CD4-positive, alpha-beta T cell treated with Interleukin-6 at 100 ng/mL for 8 hours (primary cell): ENCODE measurements at regions not wholly inside any gene's neighbourhood (a gene's known extent, or its start where the extent isn't known, plus 50 kb on each side); places are given as distances from the start of the nearest gene placed in this dataset.

Experiments
- DNase-seq: peaks from one replicate; pipeline ENCODE4 v3.0.0-alpha.2; 2020; ENCODE audit warnings: mixed read lengths, low spot score

GRCh38 chr14:49016381-49016780, 569.8 kb downstream of the RPS29 start:
- no peak for DNase-seq

GRCh38 chr14:49014476-49014875, 571.7 kb downstream of the RPS29 start:
- no peak for DNase-seq

GRCh38 chr14:49008363-49008762, 577.8 kb downstream of the RPS29 start:
- DNase-seq = no peak

- DNase-seq = no peak
Observed at GRCh38 chr14:48991141-48991540, 595.0 kb downstream of the RPS29 start.

- no peak for DNase-seq
Observed at GRCh38 chr14:48983351-48983888, 602.8 kb downstream of the RPS29 start.

GRCh38 chr14:48974994-48975393, 611.2 kb downstream of the RPS29 start:
- DNase-seq = no peak

- no peak for DNase-seq
Observed at GRCh38 chr14:48973151-48973550, 613.0 kb downstream of the RPS29 start.

- no peak for DNase-seq
Observed at GRCh38 chr14:48970943-48971342, 615.2 kb downstream of the RPS29 start.

GRCh38 chr14:48967419-48967818, 618.8 kb downstream of the RPS29 start:
- DNase-seq = no peak

- DNase-seq = no peak
Observed at GRCh38 chr14:48963231-48963790, 622.9 kb downstream of the RPS29 start.

GRCh38 chr14:48957486-48957885, 628.7 kb downstream of the RPS29 start:
- DNase-seq = no peak

GRCh38 chr14:48955857-48956256, 630.3 kb downstream of the RPS29 start:
- no peak for DNase-seq

GRCh38 chr14:48954446-48954845, 631.7 kb downstream of the RPS29 start:
- DNase-seq = no peak

- no peak for DNase-seq
Observed at GRCh38 chr14:48944809-48945208, 641.4 kb downstream of the RPS29 start.

GRCh38 chr14:48943913-48944312, 642.3 kb downstream of the RPS29 start:
- no peak for DNase-seq

GRCh38 chr14:48937541-48938195, 648.5 kb downstream of the RPS29 start:
- DNase-seq = no peak

- DNase-seq = no peak
Observed at GRCh38 chr14:48936849-48937248, 649.3 kb downstream of the RPS29 start.

GRCh38 chr14:48936362-48936761, 649.8 kb downstream of the RPS29 start:
- DNase-seq = no peak

GRCh38 chr14:48925184-48925583, 661.0 kb downstream of the RPS29 start:
- DNase-seq = no peak

GRCh38 chr14:48914921-48915320, 671.3 kb downstream of the RPS29 start:
- DNase-seq = no peak

- DNase-seq = no peak
Observed at GRCh38 chr14:48914382-48914781, 671.8 kb downstream of the RPS29 start.

GRCh38 chr14:48900565-48900964, 685.6 kb downstream of the RPS29 start:
- DNase-seq = no peak

GRCh38 chr14:48890333-48890732, 695.8 kb downstream of the RPS29 start:
- DNase-seq = no peak

GRCh38 chr14:48876806-48877340, 709.3 kb downstream of the RPS29 start:
- no peak for DNase-seq
